Renal cortex interstitium (tissue), 11 donors: ENCODE measurements at regions not wholly inside any gene's neighbourhood (a gene's known extent, or its start where the extent isn't known, plus 50 kb on each side); places are given as distances from the start of the nearest gene placed in this dataset.
"Not testable (repeated sequence)": the region's sequence is repeated elsewhere in the genome, so short reads cannot be mapped to it uniquely, and the experiment has no call there.

Source experiments
- DNase-seq, 11 donors: peaks; one replicate each; pipeline ENCODE4 v3.0.0-alpha.2; 2013; ENCODE audit warnings: low read depth in 9 of 11, low spot score in 4 of 11; ENCODE audit errors: extremely low read depth in 1 of 11

- DNase-seq: no peak
Measured at GRCh38 chr7:106566672-106567071, 94.3 kb downstream of the CCDC71L start.

DNA sequence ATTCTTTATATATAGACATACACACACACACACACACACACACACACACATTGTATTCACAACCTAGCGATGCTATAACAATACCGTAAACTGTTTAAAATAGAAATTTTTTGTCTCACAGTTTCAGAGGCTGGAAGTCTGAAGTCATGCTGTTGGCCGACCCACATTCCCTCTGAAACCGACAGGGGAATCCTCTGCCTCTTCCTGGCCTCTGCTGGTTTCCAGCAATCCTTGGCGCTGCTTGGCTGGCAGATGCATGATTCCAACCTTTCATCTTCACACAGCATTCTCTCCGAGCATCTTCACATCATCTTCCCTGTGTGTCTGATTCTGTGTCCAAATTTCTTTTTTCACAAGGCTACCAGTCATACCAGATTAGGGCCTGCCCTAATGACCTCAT is 94.8 kb downstream of the CCDC71L start:
- DNase-seq: no peak

- DNase-seq: no peak
Measured at GRCh38 chr7:106565428-106565827, 95.5 kb downstream of the CCDC71L start.

DNA sequence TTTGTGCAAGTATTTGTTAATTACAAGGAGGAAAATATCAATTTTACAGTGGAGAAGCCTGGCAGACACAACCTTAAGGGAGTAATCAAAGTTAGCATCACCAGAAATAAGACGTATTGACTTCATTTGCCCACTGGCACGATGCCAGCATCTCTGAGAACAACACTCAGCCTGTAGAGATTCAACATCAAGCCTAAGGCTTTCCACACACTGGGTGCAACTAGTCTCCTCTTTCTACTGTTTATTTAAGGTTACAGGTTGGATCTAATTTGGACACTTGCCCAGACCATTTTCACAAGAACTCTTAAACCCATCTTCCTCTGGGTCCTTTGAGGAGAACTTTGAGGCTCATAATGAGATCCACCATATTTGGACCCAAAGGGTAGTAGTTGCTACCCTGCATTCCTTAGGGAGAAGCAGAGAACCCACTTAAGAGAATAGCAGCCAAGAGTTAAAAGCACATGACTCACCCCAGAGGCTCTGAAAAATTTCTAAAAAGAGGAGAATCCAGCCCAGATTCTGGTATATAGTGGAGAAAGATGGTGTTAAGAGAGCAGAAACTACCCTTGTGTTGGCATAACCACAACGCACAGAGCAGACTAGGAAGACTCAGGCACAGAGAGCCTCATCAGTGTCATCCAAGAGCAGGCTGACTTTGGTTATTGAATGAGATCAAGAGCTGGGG is 97.3 kb downstream of the CCDC71L start:
- DNase-seq: no peak

GRCh38 chr7:106562711-106563366 is 98.1 kb downstream of the CCDC71L start:
- DNase-seq: no peak

- no peak for DNase-seq
Measured at GRCh38 chr7:106561666-106562411, 99.1 kb downstream of the CCDC71L start.

GRCh38 chr7:106561151-106561550 is 99.8 kb downstream of the CCDC71L start:
- DNase-seq: no peak

GRCh38 chr7:106560482-106560881 is 100.5 kb downstream of the CCDC71L start:
- no peak for DNase-seq

DNA sequence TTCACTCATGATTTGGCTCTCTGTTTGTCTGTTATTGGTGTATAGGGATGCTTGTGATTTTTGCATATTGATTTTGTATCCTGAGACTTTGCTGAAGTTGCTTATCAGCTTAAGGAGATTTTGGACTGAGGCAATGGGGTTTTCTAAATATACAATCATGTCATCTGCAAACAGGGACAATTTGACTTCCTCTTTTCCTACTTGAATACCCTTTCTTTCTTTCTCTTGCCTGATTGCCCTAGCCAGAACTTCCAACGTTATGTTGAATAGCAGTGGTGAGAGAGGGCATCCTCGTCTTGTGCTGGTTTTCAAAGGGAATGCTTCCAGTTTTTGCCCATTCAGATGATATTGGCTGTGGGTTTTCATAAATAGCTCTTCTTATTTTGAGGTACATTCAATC is 104.7 kb downstream of the CCDC71L start:
- not testable (repeated sequence) for DNase-seq

GRCh38 chr7:106554623-106555022 is 106.3 kb downstream of the CCDC71L start:
- not testable (repeated sequence) for DNase-seq

GRCh38 chr7:106553446-106553836 is 107.5 kb downstream of the CCDC71L start:
- DNase-seq: no peak

DNA sequence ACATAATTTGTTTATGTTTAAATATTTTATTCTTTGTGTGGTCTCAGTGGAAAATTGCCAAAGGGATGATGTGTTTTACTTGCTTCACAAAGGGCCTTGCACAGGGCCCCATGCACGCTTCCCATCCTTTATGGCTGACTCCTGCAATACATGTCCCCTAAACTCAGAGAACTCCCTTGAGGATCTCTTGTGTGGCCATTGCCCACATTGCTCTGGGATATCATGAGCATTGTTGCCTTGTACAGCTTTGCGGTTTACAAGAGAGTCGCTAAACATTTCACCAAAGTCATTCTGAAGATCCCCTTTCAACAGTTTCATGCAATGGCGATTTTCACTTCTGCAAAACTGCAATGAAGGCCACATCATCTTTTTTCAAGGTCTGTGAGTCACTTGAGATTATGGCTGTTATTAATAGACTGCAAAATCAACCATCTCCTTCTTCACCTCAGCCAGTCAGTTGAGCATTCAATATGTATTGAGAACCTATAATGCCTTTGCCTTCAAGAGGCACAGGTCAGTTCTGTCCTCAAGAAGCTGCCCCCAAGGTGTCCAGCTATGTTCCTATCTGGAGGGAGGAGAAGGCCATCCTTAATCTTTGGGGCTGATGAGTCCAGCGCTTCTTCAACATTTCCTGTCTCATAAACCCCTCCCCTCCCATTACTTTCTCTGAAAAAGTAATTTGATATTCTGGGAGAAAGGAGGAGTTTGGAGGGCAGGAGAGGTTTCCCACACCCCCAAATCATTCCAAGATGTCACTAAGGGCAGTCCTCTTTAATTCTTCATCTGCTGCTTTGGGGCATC is 108.1 kb downstream of the CCDC71L start:
- no peak for DNase-seq

GRCh38 chr7:106551936-106552335 is 109.0 kb downstream of the CCDC71L start:
- DNase-seq: no peak

DNA sequence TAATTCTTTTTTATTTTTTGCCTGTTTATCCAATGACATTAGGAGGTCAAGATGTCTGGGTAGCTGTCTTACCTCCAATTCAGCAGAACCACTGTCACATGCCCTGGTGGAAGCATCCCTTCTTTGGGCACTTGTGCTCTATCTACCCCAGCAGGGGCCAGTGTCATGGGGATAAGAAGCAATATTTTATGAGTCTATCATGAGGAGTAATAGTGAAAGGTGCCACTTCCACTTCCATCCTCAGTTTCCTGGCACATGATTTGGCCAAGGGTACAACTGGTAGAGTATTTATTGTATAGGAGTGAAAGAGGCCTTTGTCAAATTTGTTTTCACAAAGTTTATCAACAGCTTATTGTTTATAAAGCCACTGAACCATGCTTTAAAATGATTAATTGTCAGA is 112.5 kb downstream of the CCDC71L start:
- DNase-seq: no peak

DNA sequence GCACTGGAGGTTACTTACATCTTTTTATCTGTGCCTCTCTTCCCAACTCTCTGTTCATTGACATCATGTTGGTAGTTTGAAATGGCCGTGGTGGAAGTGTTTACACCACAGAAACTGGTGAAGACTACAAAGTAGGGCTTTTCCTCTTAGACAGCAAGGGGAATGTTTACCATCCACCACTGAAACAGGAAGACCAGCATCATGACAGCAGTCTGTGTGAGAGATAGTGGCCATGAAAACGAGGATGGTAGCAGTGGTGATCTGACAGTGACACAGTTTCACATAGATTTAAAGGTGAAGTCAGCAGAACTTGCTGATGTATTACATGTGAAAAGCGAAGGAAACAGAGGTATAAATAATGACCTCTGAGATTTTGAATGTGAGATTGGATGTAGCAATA is 115.7 kb downstream of the CCDC71L start:
- no peak for DNase-seq

DNA sequence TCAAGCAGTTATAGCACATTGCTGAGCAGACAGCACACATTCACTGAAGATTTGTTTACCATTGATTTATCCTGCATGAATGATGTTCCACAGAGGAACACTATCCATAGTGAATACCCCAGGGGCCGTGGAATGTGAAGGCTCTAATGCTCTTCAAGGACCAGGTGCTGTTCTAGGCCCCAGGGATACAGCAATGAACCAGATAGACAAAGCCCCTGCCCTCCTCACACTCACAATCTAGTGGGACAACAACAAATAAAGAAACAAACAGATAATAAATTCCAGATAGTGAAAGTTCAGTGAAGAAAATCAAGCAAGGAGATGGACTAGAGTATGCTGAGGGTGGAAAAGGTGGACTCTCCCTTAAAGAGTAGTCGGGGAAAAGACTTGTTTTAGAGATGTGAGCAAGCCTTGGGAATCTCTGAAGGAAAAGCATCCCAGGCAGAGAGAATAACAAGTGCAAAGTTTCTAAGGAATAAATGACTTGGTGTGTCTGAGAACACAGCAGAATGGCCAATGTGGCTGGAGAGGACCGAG is 117.7 kb downstream of the CCDC71L start:
- DNase-seq: no peak

DNA sequence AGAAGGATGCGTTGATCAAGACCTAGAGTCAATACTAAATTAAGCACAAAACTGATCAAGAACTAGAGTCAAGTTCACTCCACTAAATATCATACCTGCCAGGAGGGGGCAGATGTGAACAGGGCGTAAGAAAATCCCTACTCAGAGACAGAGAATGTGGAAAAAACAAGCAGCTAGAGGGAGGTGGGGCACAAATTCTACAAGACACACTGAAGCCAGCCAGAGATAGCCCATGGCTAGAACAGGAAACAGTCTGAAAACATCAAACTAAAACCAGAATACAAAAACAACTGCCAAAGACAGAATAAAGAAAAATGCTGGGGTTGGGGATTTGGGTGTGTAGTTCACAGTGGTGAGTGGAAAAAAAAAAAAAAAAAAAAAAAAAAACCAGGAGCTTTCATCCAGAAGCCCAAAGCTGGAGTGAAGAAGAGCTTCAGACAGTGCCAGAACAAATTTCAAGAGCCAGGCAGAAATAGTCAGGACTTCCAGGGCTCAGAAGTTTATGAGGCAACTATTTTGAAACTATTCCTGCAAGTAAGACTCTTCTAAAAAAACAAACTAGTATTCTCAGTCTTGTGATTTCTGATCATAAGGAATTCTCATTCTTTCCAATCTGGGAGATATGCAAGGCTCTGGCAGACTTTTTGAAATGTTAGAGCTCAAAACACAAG is 118.3 kb downstream of the CCDC71L start:
- peak in 10 of 11 donors; percentile 7 to 35 (median 15) for DNase-seq

DNA sequence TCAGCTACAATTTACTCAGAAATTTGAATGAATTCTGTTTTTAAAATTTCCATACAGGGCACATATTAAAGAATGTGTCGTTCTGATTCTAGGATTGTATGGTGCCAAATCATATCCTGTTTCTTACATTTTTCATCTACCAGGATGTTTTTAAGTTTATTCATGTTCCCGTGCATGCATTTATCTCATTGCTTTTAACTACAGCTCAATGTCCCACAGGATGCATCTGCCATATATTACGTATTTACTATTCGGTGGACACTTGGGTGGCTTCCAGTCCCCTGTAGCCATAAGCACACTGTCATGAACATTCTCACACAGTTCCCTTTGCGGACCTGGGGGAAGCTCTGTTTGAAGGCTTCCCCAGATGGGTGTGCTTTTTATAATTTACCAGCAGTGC is 122.3 kb downstream of the CCDC71L start:
- no peak for DNase-seq

GRCh38 chr7:106537119-106537518 is 123.8 kb downstream of the CCDC71L start:
- no peak for DNase-seq
